GM21381 (cell line): ENCODE measurements at regions not wholly inside any gene's neighbourhood (a gene's known extent, or its start where the extent isn't known, plus 50 kb on each side); places are given as distances from the start of the nearest gene placed in this dataset.

Experiments
- ATAC-seq: cut with Tn5 transposase; IDR thresholded peaks from one replicate; pipeline ENCODE4 v1.9.1; 2021; ENCODE audit warnings: mild to moderate bottlenecking, moderate library complexity; ENCODE audit not compliant: unreplicated experiment

GRCh38 chr4:178258603-178259002 lies 816.4 kb upstream of the AGA start:
- no peak for ATAC-seq

- ATAC-seq = no peak
Observed at GRCh38 chr4:178259566-178259965, 817.3 kb upstream of the AGA start.

- no peak for ATAC-seq
Observed at GRCh38 chr4:178264001-178264400, 821.8 kb upstream of the AGA start.

- no peak for ATAC-seq
Observed at GRCh38 chr4:178271386-178271785, 829.1 kb upstream of the AGA start.

- no peak for ATAC-seq
Observed at GRCh38 chr4:178273168-178273567, 830.9 kb upstream of the AGA start.

GRCh38 chr4:178275671-178276360 lies 833.6 kb upstream of the AGA start:
- no peak for ATAC-seq

- no peak for ATAC-seq
Observed at GRCh38 chr4:178280362-178280761, 838.1 kb upstream of the AGA start.

- ATAC-seq = no peak
Observed at GRCh38 chr4:178288462-178288861, 846.2 kb upstream of the AGA start.

- ATAC-seq = no peak
Observed at GRCh38 chr4:178293601-178294000, 851.4 kb upstream of the AGA start.

- no peak for ATAC-seq
Observed at GRCh38 chr4:178296669-178297068, 854.4 kb upstream of the AGA start.

- no peak for ATAC-seq
Observed at GRCh38 chr4:178306565-178306964, 864.3 kb upstream of the AGA start.

- ATAC-seq = no peak
Observed at GRCh38 chr4:178309890-178310289, 867.7 kb upstream of the AGA start.

GRCh38 chr4:178311997-178312396 lies 869.8 kb upstream of the AGA start:
- ATAC-seq = no peak

GRCh38 chr4:178314287-178314686 lies 872.0 kb upstream of the AGA start:
- no peak for ATAC-seq

GRCh38 chr4:178316211-178316610 lies 874.0 kb upstream of the AGA start:
- no peak for ATAC-seq

- no peak for ATAC-seq
Observed at GRCh38 chr4:178320003-178320402, 877.8 kb upstream of the AGA start.

- ATAC-seq = no peak
Observed at GRCh38 chr4:178322524-178323183, 880.4 kb upstream of the AGA start.

GRCh38 chr4:178329226-178329872 lies 887.1 kb upstream of the AGA start:
- no peak for ATAC-seq

GRCh38 chr4:178333355-178333754 lies 891.1 kb upstream of the AGA start:
- ATAC-seq = no peak

- ATAC-seq = no peak
Observed at GRCh38 chr4:178339769-178340168, 897.5 kb upstream of the AGA start.

- no peak for ATAC-seq
Observed at GRCh38 chr4:178340468-178340867, 898.2 kb upstream of the AGA start.

- no peak for ATAC-seq
Observed at GRCh38 chr4:178344096-178344495, 901.9 kb upstream of the AGA start.
